ENCODE measurements at regions not wholly inside any gene's neighbourhood (a gene's known extent, or its start where the extent isn't known, plus 50 kb on each side); places are given as distances from the start of the nearest gene placed in this dataset.

GRCh38 chr20:55626716-55627115 is 378.6 kb downstream of the CBLN4 start:
- TF ChIP-seq EP300 (IDR thresholded peaks at IDR 0.05; ENCODE audit: borderline replicate concordance) (no peak), NFIC (IDR thresholded peaks at IDR 0.05) (no peak), ZBTB7A (IDR thresholded peaks at IDR 0.05; ENCODE audit: low read depth) (no peak), TCF12 (IDR thresholded peaks at IDR 0.05; ENCODE audit: low read depth) (no peak), CEBPB (IDR thresholded peaks at IDR 0.05) (no peak)
- TF ChIP-seq, protein P1, sequence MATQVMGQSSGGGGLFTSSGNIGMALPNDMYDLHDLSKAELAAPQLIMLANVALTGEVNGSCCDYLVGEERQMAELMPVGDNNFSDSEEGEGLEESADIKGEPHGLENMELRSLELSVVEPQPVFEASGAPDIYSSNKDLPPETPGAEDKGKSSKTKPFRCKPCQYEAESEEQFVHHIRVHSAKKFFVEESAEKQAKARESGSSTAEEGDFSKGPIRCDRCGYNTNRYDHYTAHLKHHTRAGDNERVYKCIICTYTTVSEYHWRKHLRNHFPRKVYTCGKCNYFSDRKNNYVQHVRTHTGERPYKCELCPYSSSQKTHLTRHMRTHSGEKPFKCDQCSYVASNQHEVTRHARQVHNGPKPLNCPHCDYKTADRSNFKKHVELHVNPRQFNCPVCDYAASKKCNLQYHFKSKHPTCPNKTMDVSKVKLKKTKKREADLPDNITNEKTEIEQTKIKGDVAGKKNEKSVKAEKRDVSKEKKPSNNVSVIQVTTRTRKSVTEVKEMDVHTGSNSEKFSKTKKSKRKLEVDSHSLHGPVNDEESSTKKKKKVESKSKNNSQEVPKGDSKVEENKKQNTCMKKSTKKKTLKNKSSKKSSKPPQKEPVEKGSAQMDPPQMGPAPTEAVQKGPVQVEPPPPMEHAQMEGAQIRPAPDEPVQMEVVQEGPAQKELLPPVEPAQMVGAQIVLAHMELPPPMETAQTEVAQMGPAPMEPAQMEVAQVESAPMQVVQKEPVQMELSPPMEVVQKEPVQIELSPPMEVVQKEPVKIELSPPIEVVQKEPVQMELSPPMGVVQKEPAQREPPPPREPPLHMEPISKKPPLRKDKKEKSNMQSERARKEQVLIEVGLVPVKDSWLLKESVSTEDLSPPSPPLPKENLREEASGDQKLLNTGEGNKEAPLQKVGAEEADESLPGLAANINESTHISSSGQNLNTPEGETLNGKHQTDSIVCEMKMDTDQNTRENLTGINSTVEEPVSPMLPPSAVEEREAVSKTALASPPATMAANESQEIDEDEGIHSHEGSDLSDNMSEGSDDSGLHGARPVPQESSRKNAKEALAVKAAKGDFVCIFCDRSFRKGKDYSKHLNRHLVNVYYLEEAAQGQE (IDR thresholded peaks at IDR 0.05; ENCODE audit: low read depth) = no peak
- TF ChIP-seq, protein P2, sequence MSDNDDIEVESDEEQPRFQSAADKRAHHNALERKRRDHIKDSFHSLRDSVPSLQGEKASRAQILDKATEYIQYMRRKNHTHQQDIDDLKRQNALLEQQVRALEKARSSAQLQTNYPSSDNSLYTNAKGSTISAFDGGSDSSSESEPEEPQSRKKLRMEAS (IDR thresholded peaks at IDR 0.05) = no peak

- TF ChIP-seq TEAD4 (IDR thresholded peaks at IDR 0.05) (no peak), FOXM1 (IDR thresholded peaks at IDR 0.05; ENCODE audit: borderline replicate concordance, low read depth) (no peak), TAF1 (IDR thresholded peaks at IDR 0.05; ENCODE audit: low read depth) (no peak), NFIC (IDR thresholded peaks at IDR 0.05) (no peak), RAD21 (IDR thresholded peaks at IDR 0.05; ENCODE audit: low read depth) (no peak), CEBPB (IDR thresholded peaks at IDR 0.05) (no peak), YY1 (IDR thresholded peaks at IDR 0.05; ENCODE audit: low read depth) (no peak), ZBTB7A (IDR thresholded peaks at IDR 0.05; ENCODE audit: low read depth) (no peak), EGR1 (IDR thresholded peaks at IDR 0.05) (no peak), CREB1 (IDR thresholded peaks at IDR 0.05; ENCODE audit: low read depth) (no peak), TCF12 (IDR thresholded peaks at IDR 0.05; ENCODE audit: low read depth) (no peak)
- TF ChIP-seq, protein P1 (IDR thresholded peaks at IDR 0.05; ENCODE audit: low read depth) = no peak
- TF ChIP-seq, protein P3, sequence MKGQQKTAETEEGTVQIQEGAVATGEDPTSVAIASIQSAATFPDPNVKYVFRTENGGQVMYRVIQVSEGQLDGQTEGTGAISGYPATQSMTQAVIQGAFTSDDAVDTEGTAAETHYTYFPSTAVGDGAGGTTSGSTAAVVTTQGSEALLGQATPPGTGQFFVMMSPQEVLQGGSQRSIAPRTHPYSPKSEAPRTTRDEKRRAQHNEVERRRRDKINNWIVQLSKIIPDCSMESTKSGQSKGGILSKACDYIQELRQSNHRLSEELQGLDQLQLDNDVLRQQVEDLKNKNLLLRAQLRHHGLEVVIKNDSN (IDR thresholded peaks at IDR 0.05) = no peak
- TF ChIP-seq, protein P2 (IDR thresholded peaks at IDR 0.05) = no peak
Measured at GRCh38 chr20:55616367-55616766, 389.0 kb downstream of the CBLN4 start.

GRCh38 chr20:55615818-55616217 is 389.5 kb downstream of the CBLN4 start:
- TF ChIP-seq TCF12 (IDR thresholded peaks at IDR 0.05; ENCODE audit: low read depth) (no peak), EGR1 (IDR thresholded peaks at IDR 0.05) (no peak)

DNA sequence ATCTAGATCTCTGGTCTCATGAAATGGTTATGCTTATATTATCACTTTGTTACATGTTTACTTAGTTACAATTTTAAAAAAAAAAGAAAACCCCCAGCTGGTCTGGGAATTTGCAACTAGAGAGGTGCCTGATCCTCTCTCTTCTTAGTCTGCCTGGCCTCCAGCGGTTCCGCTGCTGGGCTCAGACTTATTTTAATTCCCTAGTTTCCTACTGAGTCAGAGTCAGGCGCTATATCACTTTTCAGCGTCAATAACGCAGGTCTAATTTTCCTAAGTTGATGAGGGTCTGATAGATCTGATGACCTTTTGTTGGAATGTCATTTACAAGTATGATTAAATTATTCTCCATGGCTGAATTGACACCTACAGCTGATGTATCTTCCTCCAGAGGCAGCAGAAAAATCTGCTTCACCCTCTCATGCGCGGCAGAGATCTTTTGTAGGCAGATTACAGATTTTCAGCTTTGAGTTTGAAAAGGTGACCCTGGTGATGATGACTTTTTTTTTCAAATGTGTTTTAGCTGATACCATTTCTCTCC is 391.0 kb downstream of the CBLN4 start:
- no peak for TF ChIP-seq EP300 (IDR thresholded peaks at IDR 0.05; ENCODE audit: borderline replicate concordance)
- TF ChIP-seq, protein P3 (IDR thresholded peaks at IDR 0.05) = no peak
- no peak for TF ChIP-seq CREB1 (IDR thresholded peaks at IDR 0.05; ENCODE audit: low read depth)
- no peak for TF ChIP-seq EGR1 (IDR thresholded peaks at IDR 0.05)
- TF ChIP-seq, protein P1 (IDR thresholded peaks at IDR 0.05; ENCODE audit: low read depth) = no peak
- TF ChIP-seq CEBPB (IDR thresholded peaks at IDR 0.05) = no peak
- TF ChIP-seq FOXM1 (IDR thresholded peaks at IDR 0.05; ENCODE audit: borderline replicate concordance, low read depth) = no peak
- TF ChIP-seq, protein P2 (IDR thresholded peaks at IDR 0.05) = no peak
- TF ChIP-seq TCF12 (IDR thresholded peaks at IDR 0.05; ENCODE audit: low read depth) = no peak
- no peak for TF ChIP-seq YY1 (IDR thresholded peaks at IDR 0.05; ENCODE audit: low read depth)
- TF ChIP-seq TEAD4 (IDR thresholded peaks at IDR 0.05) = no peak
- no peak for TF ChIP-seq ZBTB7A (IDR thresholded peaks at IDR 0.05; ENCODE audit: low read depth)
- no peak for TF ChIP-seq RAD21 (IDR thresholded peaks at IDR 0.05; ENCODE audit: low read depth)
- TF ChIP-seq NFIC (IDR thresholded peaks at IDR 0.05) = no peak
- TF ChIP-seq TAF1 (IDR thresholded peaks at IDR 0.05; ENCODE audit: low read depth) = no peak
